Endothelial cell of umbilical vein (primary cell): ENCODE measurements at regions not wholly inside any gene's neighbourhood (a gene's known extent, or its start where the extent isn't known, plus 50 kb on each side); places are given as distances from the start of the nearest gene placed in this dataset.

Experiments used
- BruUV-seq: library from RNA; stranded (reverse); fragments of 400-500 nt; replicated peaks from 2 replicates; lab custom pipeline; 2021; lab: Mats Ljungman, UMichigan
- CTCF ChIA-PET: fragments of 300-600, 350-600 bp; sonication (Branson Sonifier 250); formaldehyde crosslinking; loops from one replicate; lab custom pipeline; 2021; ENCODE audit warnings: antibody characterized with exemption, inconsistent platforms; lab: Charles Lee
- POLR2A ChIA-PET: fragments of 300-600, 350-600 bp; sonication (Branson Sonifier 250); formaldehyde crosslinking; loops from one replicate; lab custom pipeline; 2021; ENCODE audit warnings: antibody characterized with exemption, inconsistent platforms; lab: Charles Lee
- DNase-seq: peaks from one replicate; pipeline ENCODE4 v3.0.0-alpha.2; 2011; ENCODE audit warnings: low read depth, low spot score
- FAIRE-seq: peaks from 2 replicates; lab custom pipeline; 2011; peaks lifted over from hg19 to GRCh38; lab: Jason Lieb, UNC
- H2AFZ ChIP-seq: 2 replicates; pipeline ENCODE4 v1.6.0; 2012; ENCODE audit warnings: low read depth, low read length, control low read depth, inconsistent platforms
- H3K27ac ChIP-seq: 2 replicates; pipeline ENCODE4 v1.5.1; 2011; ENCODE audit warnings: low read depth, mild to moderate bottlenecking, control low read depth, low read length, moderate library complexity; ENCODE audit not compliant: insufficient read depth
- H3K27me3 ChIP-seq, 2 experiments: 2 replicates each; pipeline versions ENCODE4 v1.6.0 to v1.6.1; 2011; ENCODE audit warnings: low read length in 2 of 2, mixed read lengths in 1 of 2; ENCODE audit not compliant: control insufficient read depth in 2 of 2, insufficient read depth in 2 of 2
- H3K36me3 ChIP-seq, 2 experiments: 2 replicates in 1 of 2; 3 replicates in 1 of 2; pipeline ENCODE4 v1.5.1; 2011; ENCODE audit warnings: low read length in 2 of 2, mild to moderate bottlenecking in 1 of 2, moderate library complexity in 1 of 2; ENCODE audit not compliant: control insufficient read depth in 2 of 2, insufficient read depth in 2 of 2; ENCODE audit errors: extremely low read depth in 1 of 2
- H3K4me1 ChIP-seq: 3 replicates; pipeline ENCODE4 v1.5.1; 2011; ENCODE audit warnings: mild to moderate bottlenecking, low read length; ENCODE audit not compliant: control insufficient read depth, insufficient read depth; ENCODE audit errors: extremely low read depth
- H3K4me2 ChIP-seq: 2 replicates; pipeline ENCODE4 v1.6.1; 2011; ENCODE audit warnings: low read length, control low read depth, mixed read lengths; ENCODE audit not compliant: insufficient read depth
- H3K4me3 ChIP-seq, 3 experiments: fragments of 200-600 bp in 1 of 3; sonication (generic), shearing (Covaris generic) in 1 of 3; replicated peaks in 1 of 3; 2 replicates each; pipeline ENCODE4 v1.5.1; 2011 to 2016; ENCODE audit warnings: control low read depth in 3 of 3, low read length in 3 of 3, mild to moderate bottlenecking in 2 of 3, inconsistent platforms in 1 of 3, low read depth in 1 of 3, moderate library complexity in 1 of 3; ENCODE audit not compliant: insufficient read depth in 1 of 3
- H3K79me2 ChIP-seq: 2 replicates; pipeline ENCODE4 v1.6.0; 2012; ENCODE audit warnings: low read length, inconsistent platforms; ENCODE audit not compliant: control insufficient read depth, insufficient read depth
- H3K9ac ChIP-seq: replicated peaks from 2 replicates; pipeline ENCODE3; 2011; ENCODE audit warnings: low read length, control low read depth; ENCODE audit not compliant: insufficient read depth; ENCODE audit errors: extremely low read depth
- H3K9me1 ChIP-seq: replicated peaks from 3 replicates; pipeline ENCODE4 v1.6.0; 2011; ENCODE audit warnings: mild to moderate bottlenecking, low read length; ENCODE audit not compliant: control insufficient read depth, insufficient read depth; ENCODE audit errors: extremely low read depth
- H3K9me3 ChIP-seq: replicated peaks from 2 replicates; pipeline ENCODE4 v1.5.1; 2012; ENCODE audit warnings: low read length, inconsistent platforms; ENCODE audit not compliant: control insufficient read depth, insufficient read depth
- H4K20me1 ChIP-seq: replicated peaks from 2 replicates; pipeline ENCODE3; 2011; ENCODE audit warnings: mild to moderate bottlenecking, low read length; ENCODE audit not compliant: control insufficient read depth, insufficient read depth; ENCODE audit errors: extremely low read depth
- CTCF ChIP-seq, 2 donors: IDR thresholded peaks; 1 replicate in 1 of 2; 2 replicates in 1 of 2; pipeline ENCODE4 v1.5.1; 2011; ENCODE audit warnings: low read length in 2 of 2, mild to moderate bottlenecking in 2 of 2, moderate library complexity in 2 of 2, control low read depth in 1 of 2, inconsistent platforms in 1 of 2, low read depth in 1 of 2; ENCODE audit not compliant: insufficient read depth in 1 of 2; ENCODE audit errors: extremely low read depth in 1 of 2
- EZH2 ChIP-seq: IDR thresholded peaks from 2 replicates; pipeline ENCODE4 v1.6.1; 2012; ENCODE audit warnings: borderline replicate concordance, low read depth, mild to moderate bottlenecking, moderate library complexity, low read length, inconsistent platforms; ENCODE audit not compliant: severe bottlenecking
- FOS ChIP-seq: IDR thresholded peaks from 2 replicates; pipeline ENCODE4 v1.6.1; 2011; ENCODE audit warnings: mild to moderate bottlenecking, low read length, moderate library complexity, borderline replicate concordance; ENCODE audit not compliant: insufficient read depth
- GATA2 ChIP-seq: IDR thresholded peaks from 2 replicates; pipeline ENCODE4 v1.7.0; 2011; ENCODE audit warnings: low read depth, mild to moderate bottlenecking, moderate library complexity, mixed read lengths, low read length; ENCODE audit not compliant: insufficient read length, insufficient read depth
- JUN ChIP-seq: IDR thresholded peaks from 2 replicates; pipeline ENCODE4 v1.6.1; 2011; ENCODE audit warnings: borderline replicate concordance, low read depth; ENCODE audit not compliant: insufficient read length, insufficient read depth
- MAX ChIP-seq: IDR thresholded peaks from 2 replicates; pipeline ENCODE4 v1.6.1; 2011; ENCODE audit not compliant: insufficient read depth, insufficient read length
- MYC ChIP-seq: IDR thresholded peaks from one replicate; pipeline ENCODE4 v1.6.1; 2011; ENCODE audit warnings: mild to moderate bottlenecking, low read depth, low read length
- POLR2A ChIP-seq: IDR thresholded peaks from 2 replicates; pipeline ENCODE4 v1.6.1; 2012; ENCODE audit warnings: low read depth, mild to moderate bottlenecking, control low read depth, low read length
- POLR2AphosphoS5 ChIP-seq: IDR thresholded peaks from 2 replicates; pipeline ENCODE4 v1.6.1; 2012; ENCODE audit warnings: low read depth, mild to moderate bottlenecking, control low read depth, low read length, moderate library complexity; ENCODE audit not compliant: insufficient read depth
- dilution Hi-C: fragments of 300-500 bp; cut with MboI; formaldehyde crosslinking; loops from one replicate; pipeline ENCODE4 v1.15.0; 2019; ENCODE audit warnings: low sequenced_read_pairs; ENCODE audit not compliant: extremely low pct_ligation_motif_present
- intact Hi-C: fragments of 100-400 bp; cut with micrococcal nuclease; formaldehyde crosslinking; loops from one replicate; pipeline ENCODE4 v1.10.0; 2022

GRCh38 chr1:217088011-217088410 is 364.8 kb upstream of the ESRRG start:
- ChIA-PET CTCF (interaction anchor here (0.6 kb wide), 1 partner anchor 192 kb away, joined by 3 read pairs; no protein-coding TSS in a partner anchor), POLR2A (no interaction called here)
- Histone ChIP-seq H3K4me2 (no peak overlapping the region), H3K27ac (no peak overlapping the region), H3K27me3 (no peaks in the 10 kb centered on the region), H3K79me2 (no peaks in the 10 kb centered on the region), H3K9me3 (no peaks in the 10 kb centered on the region), H3K4me3 (no peak overlapping the region), H2AFZ (no peak overlapping the region), H3K36me3 (no peaks in the 10 kb centered on the region), H3K9ac (no peak overlapping the region), H3K4me1 (no peaks in the 10 kb centered on the region), H4K20me1 (no peaks in the 10 kb centered on the region), H3K9me1 (no peaks in the 10 kb centered on the region)
- no TSS peak for BruUV-seq
- dilution Hi-C loops (no loop called here), intact Hi-C loops (no loop called here)
- FAIRE-seq, result no peak
- TF ChIP-seq EZH2 (no peak), GATA2 (no peak), MYC (no peak), POLR2A (no peak), MAX (no peak), JUN (no peak), FOS (no peak), POLR2AphosphoS5 (no peak), CTCF (IDR thresholded peaks at IDR 0.05; ENCODE audit: extremely low read depth in 1 of 2, insufficient read depth in 1 of 2, low read depth in 1 of 2, low read length in 2 of 2) (no peak)
- no peak for DNase-seq
